Panc1 (cell line): ENCODE measurements at regions not wholly inside any gene's neighbourhood (a gene's known extent, or its start where the extent isn't known, plus 50 kb on each side); places are given as distances from the start of the nearest gene placed in this dataset.

ENCODE experiments used
- ATAC-seq: fragments of 200-7000 bp; cut with Tn5 transposase; 2 replicates; pipeline ENCODE4 v1.9.1; 2020; ENCODE audit warnings: mild to moderate bottlenecking, moderate library complexity
- BruUV-seq: library from RNA; stranded (reverse); fragments of 400-500 nt; replicated peaks from 2 replicates; lab custom pipeline; 2021; lab: Mats Ljungman, UMichigan
- CTCF ChIA-PET: fragments of 300-600 bp; sonication (Branson Sonifier 250); formaldehyde crosslinking; loops from one replicate; lab custom pipeline; 2022; ENCODE audit warnings: antibody characterized with exemption; lab: Charles Lee
- POLR2A ChIA-PET: fragments of 300-600 bp; sonication (Branson Sonifier 250); formaldehyde crosslinking; loops from one replicate; lab custom pipeline; 2022; ENCODE audit warnings: antibody characterized with exemption; lab: Charles Lee
- DNase-seq: peaks from one replicate; pipeline ENCODE4 v3.0.0-alpha.2; 2010; ENCODE audit warnings: low read depth, low spot score
- H3K27ac ChIP-seq: 2 replicates; pipeline ENCODE4 v1.5.1; 2011; ENCODE audit warnings: mild to moderate bottlenecking, low read length, inconsistent platforms
- H3K27me3 ChIP-seq: fragments of 200-500 bp; sonication (Bioruptor generic); 2 replicates; pipeline ENCODE4 v1.6.0; 2014; ENCODE audit warnings: low read length, inconsistent platforms; ENCODE audit not compliant: control insufficient read depth, insufficient read depth
- H3K36me3 ChIP-seq: fragments of 200-500 bp; sonication (Bioruptor generic); 2 replicates; pipeline ENCODE4 v1.5.1; 2014; ENCODE audit warnings: inconsistent platforms, mild to moderate bottlenecking, low read length, moderate library complexity; ENCODE audit not compliant: control insufficient read depth, insufficient read depth
- H3K4me1 ChIP-seq: 2 replicates; pipeline ENCODE4 v1.5.1; 2011; ENCODE audit warnings: inconsistent platforms, mild to moderate bottlenecking, low read length, moderate library complexity; ENCODE audit not compliant: control insufficient read depth, insufficient read depth
- H3K4me3 ChIP-seq, 2 experiments: 2 replicates each; pipeline ENCODE4 v1.5.1; 2011 to 2012; ENCODE audit warnings: low read depth in 2 of 2, low read length in 2 of 2, mild to moderate bottlenecking in 2 of 2, inconsistent platforms in 1 of 2, moderate library complexity in 1 of 2
- H3K9me3 ChIP-seq: fragments of 200-500 bp; sonication (Bioruptor generic); 2 replicates; pipeline ENCODE4 v1.5.1; 2014; ENCODE audit warnings: low read depth, mild to moderate bottlenecking, inconsistent platforms, low read length, moderate library complexity; ENCODE audit not compliant: control insufficient read depth, insufficient read depth
- POLR2AphosphoS5 ChIP-seq: IDR thresholded peaks from 2 replicates; pipeline ENCODE4 v1.6.1; 2012; ENCODE audit warnings: mild to moderate bottlenecking, low read depth, low read length, moderate library complexity
- REST ChIP-seq, 2 experiments: IDR thresholded peaks; 2 replicates each; pipeline ENCODE4 v1.6.1; 2011 to 2012; ENCODE audit warnings: low read depth in 2 of 2, control low read depth in 1 of 2, low read length in 1 of 2, mild to moderate bottlenecking in 1 of 2, moderate library complexity in 1 of 2; ENCODE audit not compliant: insufficient read depth in 1 of 2
- SIN3A ChIP-seq: IDR thresholded peaks from 2 replicates; pipeline ENCODE4 v1.6.1; 2012; ENCODE audit warnings: low read depth, mild to moderate bottlenecking, low read length, moderate library complexity, borderline replicate concordance; ENCODE audit not compliant: insufficient read depth
- TCF7L2 ChIP-seq: IDR thresholded peaks from 2 replicates; pipeline ENCODE4 v1.6.1; 2011; ENCODE audit warnings: mild to moderate bottlenecking, low read depth, low read length, inconsistent platforms
- in situ Hi-C: cut with HindIII; loops from 2 replicates; pipeline ENCODE4 v1.10.0; 2016; ENCODE audit warnings: low sequenced_read_pairs, low pct_unique_long_range_greater_than_20kb
- intact Hi-C: fragments of 100-400 bp; cut with micrococcal nuclease; formaldehyde crosslinking; loops from one replicate; pipeline ENCODE4 v1.10.0; 2022; ENCODE audit not compliant: unreplicated experiment
- TF ChIP-seq, protein P1 (sequence below): fragments of 450-650 bp; IDR thresholded peaks from 2 replicates; pipeline ENCODE4 v1.5.1; 2017; ENCODE audit warnings: mild to moderate bottlenecking

- in situ Hi-C loops (no loop called here), intact Hi-C loops (no loop called here)
- H3K4me1 ChIP-seq = no peaks in the 10 kb centered on the region
- H3K36me3 ChIP-seq = no peaks in the 10 kb centered on the region
- ChIA-PET CTCF (no interaction called here), POLR2A (no interaction called here)
- no peak overlapping the region for H3K4me3 ChIP-seq
- H3K27ac ChIP-seq = no peak overlapping the region
- no peaks in the 10 kb centered on the region for H3K27me3 ChIP-seq
- no TSS peak for BruUV-seq
- no peaks in the 10 kb centered on the region for H3K9me3 ChIP-seq
- no peak for ATAC-seq
- DNase-seq = no peak
- TF ChIP-seq TCF7L2 (no peak), REST (IDR thresholded peaks at IDR 0.05; ENCODE audit: insufficient read depth in 1 of 2, low read depth in 2 of 2, low read length in 1 of 2) (no peak), POLR2AphosphoS5 (no peak), SIN3A (no peak)
- TF ChIP-seq, protein P1, sequence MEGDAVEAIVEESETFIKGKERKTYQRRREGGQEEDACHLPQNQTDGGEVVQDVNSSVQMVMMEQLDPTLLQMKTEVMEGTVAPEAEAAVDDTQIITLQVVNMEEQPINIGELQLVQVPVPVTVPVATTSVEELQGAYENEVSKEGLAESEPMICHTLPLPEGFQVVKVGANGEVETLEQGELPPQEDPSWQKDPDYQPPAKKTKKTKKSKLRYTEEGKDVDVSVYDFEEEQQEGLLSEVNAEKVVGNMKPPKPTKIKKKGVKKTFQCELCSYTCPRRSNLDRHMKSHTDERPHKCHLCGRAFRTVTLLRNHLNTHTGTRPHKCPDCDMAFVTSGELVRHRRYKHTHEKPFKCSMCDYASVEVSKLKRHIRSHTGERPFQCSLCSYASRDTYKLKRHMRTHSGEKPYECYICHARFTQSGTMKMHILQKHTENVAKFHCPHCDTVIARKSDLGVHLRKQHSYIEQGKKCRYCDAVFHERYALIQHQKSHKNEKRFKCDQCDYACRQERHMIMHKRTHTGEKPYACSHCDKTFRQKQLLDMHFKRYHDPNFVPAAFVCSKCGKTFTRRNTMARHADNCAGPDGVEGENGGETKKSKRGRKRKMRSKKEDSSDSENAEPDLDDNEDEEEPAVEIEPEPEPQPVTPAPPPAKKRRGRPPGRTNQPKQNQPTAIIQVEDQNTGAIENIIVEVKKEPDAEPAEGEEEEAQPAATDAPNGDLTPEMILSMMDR = no peak
Observed at GRCh38 chr5:8660133-8660893, 791.4 kb downstream of the MTRR start.

DNA sequence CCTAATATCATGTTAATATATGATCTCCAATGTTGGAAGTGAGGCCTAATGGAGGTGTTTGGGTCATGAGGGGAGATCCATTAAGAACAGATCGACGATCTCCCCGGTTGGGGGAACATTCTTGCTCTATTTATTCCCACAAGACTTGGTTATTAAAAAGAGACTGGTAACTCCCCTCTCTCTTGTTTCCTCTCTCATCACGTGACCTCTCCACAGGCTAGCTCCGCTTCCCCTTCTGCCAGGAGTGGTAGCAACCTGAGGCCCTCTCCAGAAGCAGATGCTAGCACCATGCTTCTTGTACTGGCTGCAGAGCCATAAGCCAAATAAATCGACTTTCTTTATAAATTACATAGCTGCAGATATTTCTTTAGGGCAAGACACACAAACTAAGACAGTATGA, 794.4 kb downstream of the MTRR start:
- POLR2A ChIA-PET = no interaction called here

More for the DNA sequence above, 794.4 kb downstream of the MTRR start:
- Histone ChIP-seq H3K36me3 (no peaks in the 10 kb centered on the region), H3K27me3 (no peaks in the 10 kb centered on the region), H3K27ac (no peak overlapping the region), H3K9me3 (no peaks in the 10 kb centered on the region), H3K4me1 (no peaks in the 10 kb centered on the region), H3K4me3 (no peak overlapping the region)
- CTCF ChIA-PET = no interaction called here
- no peak for DNase-seq
- intact Hi-C loops (no loop called here), in situ Hi-C loops (no loop called here)
- TF ChIP-seq, protein P1 = no peak
- TF ChIP-seq REST (IDR thresholded peaks at IDR 0.05; ENCODE audit: insufficient read depth in 1 of 2, low read depth in 2 of 2, low read length in 1 of 2) (no peak), SIN3A (no peak), POLR2AphosphoS5 (no peak), TCF7L2 (no peak)
- no TSS peak for BruUV-seq
- ATAC-seq = no peak
